ENCODE measurements at regions not wholly inside any gene's neighbourhood (a gene's known extent, or its start where the extent isn't known, plus 50 kb on each side); places are given as distances from the start of the nearest gene placed in this dataset.

DNA sequence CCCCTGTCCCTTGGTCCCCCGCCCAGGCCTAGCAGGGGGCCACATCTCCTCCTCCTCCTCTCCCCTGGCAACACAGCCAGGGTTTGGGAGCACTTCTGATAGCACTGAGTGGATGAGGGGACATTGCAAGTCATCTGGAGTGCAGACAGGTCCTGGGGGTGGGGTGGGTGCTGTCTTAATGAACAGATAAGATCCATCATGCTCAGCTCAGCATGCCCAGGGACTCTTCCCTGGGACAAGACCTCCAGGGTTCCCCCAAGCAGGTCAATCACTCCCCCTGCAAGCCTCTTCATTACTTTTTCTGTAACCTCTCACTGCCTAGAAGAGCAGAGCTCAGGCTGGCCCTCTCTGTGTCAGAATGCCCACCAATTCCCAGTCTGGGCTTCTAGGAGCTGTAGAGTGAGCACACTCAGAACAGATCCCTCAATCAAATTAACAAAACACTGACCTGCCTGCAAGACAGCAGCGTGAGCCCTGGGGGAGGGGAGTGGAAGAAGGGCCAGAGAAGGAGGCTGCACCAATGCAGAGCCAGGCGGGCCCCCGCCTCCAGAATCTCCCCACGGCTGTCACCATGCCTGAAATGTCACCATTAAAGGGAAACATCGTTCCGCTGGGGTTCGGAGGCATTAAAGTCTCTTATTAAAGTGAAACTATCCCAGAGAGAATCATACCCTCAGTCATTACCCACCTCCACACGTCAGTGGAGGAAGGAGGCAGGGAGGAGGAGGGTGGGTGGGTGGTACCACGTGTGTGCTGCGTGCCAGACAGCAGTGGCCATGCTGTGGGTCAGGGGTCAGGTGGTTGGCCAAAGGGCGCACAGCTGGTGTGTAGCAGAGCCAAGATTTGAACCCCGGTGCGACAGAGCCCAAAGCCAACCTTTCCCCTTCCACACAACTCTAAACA lies 114.7 kb upstream of the LINGO1 start:
- TF ChIP-seq GATA3 (IDR thresholded peaks at IDR 0.05; ENCODE audit: low read depth, low read length) = no peak
- TF ChIP-seq GATA2 (IDR thresholded peaks at IDR 0.05; ENCODE audit: low read depth, low read length) = peak; percentile 57
